ENCODE measurements at regions not wholly inside any gene's neighbourhood (a gene's known extent, or its start where the extent isn't known, plus 50 kb on each side); places are given as distances from the start of the nearest gene placed in this dataset.

GRCh38 chr5:67306965-67307607 is 110.5 kb upstream of the CD180 start:
- no peak for DNase-seq

GRCh38 chr5:67305913-67306710 is 109.5 kb upstream of the CD180 start:
- no peak for DNase-seq

- no peak for DNase-seq
Observed at GRCh38 chr5:67305401-67305800, 108.8 kb upstream of the CD180 start.

GRCh38 chr5:67303356-67303755 is 106.8 kb upstream of the CD180 start:
- no peak for DNase-seq

GRCh38 chr5:67301285-67301903 is 104.8 kb upstream of the CD180 start:
- no peak for DNase-seq

GRCh38 chr5:67300326-67300725 is 103.7 kb upstream of the CD180 start:
- DNase-seq, result no peak

- no peak for DNase-seq
Observed at GRCh38 chr5:67299231-67299735, 102.7 kb upstream of the CD180 start.

GRCh38 chr5:67297802-67298532 is 101.4 kb upstream of the CD180 start:
- no peak for DNase-seq

- no peak for DNase-seq
Observed at GRCh38 chr5:67297376-67297775, 100.8 kb upstream of the CD180 start.

GRCh38 chr5:67294266-67294938 is 97.8 kb upstream of the CD180 start:
- no peak for DNase-seq

- no peak for DNase-seq
Observed at GRCh38 chr5:67293226-67293625, 96.6 kb upstream of the CD180 start.

GRCh38 chr5:67292201-67292940 is 95.8 kb upstream of the CD180 start:
- DNase-seq, result no peak

GRCh38 chr5:67291671-67292070 is 95.1 kb upstream of the CD180 start:
- DNase-seq, result no peak

- no peak for DNase-seq
Observed at GRCh38 chr5:67291066-67291465, 94.5 kb upstream of the CD180 start.

GRCh38 chr5:67290655-67291054 is 94.1 kb upstream of the CD180 start:
- DNase-seq, result no peak

GRCh38 chr5:67289763-67290521 is 93.3 kb upstream of the CD180 start:
- DNase-seq, result no peak

GRCh38 chr5:67287510-67288268 is 91.1 kb upstream of the CD180 start:
- peak; percentile 19 for DNase-seq

GRCh38 chr5:67286006-67286405 is 89.4 kb upstream of the CD180 start:
- DNase-seq, result no peak

GRCh38 chr5:67283988-67284487 is 87.4 kb upstream of the CD180 start:
- peak; percentile 25 for DNase-seq
